Stomach (tissue), 8 donors: ENCODE measurements at regions not wholly inside any gene's neighbourhood (a gene's known extent, or its start where the extent isn't known, plus 50 kb on each side); places are given as distances from the start of the nearest gene placed in this dataset.

Experiments used
- DNase-seq, 2 donors: peaks; one replicate each; pipeline versions ENCODE4 v3.0.0 to v3.0.0-alpha.2; 2013 to 2019
- H3K27ac ChIP-seq, 5 donors: fragments of 200-600 bp in 4 of 5; sonication (generic) in 4 of 5; one replicate each; pipeline ENCODE4 v1.5.1; 2013 to 2019; ENCODE audit warnings: mild to moderate bottlenecking in 1 of 5, moderate library complexity in 1 of 5
- H3K27me3 ChIP-seq, 3 donors: fragments of 200-600 bp; sonication (generic); one replicate each; pipeline ENCODE4 v1.5.1; 2017 to 2019; ENCODE audit warnings: mixed run types in 1 of 3
- H3K36me3 ChIP-seq, 4 donors: fragments of 200-600 bp; sonication (generic); 1 replicate in 3 of 4; 2 replicates in 1 of 4; pipeline ENCODE4 v1.5.1; 2016 to 2019
- H3K4me1 ChIP-seq, 4 donors: fragments of 200-600 bp; sonication (generic); one replicate each; pipeline ENCODE4 v1.5.1; 2016 to 2019
- H3K4me3 ChIP-seq, 4 donors: fragments of 200-600 bp; sonication (generic) in 3 of 4; one replicate each; pipeline ENCODE4 v1.5.1; 2016 to 2019; ENCODE audit warnings: mild to moderate bottlenecking in 1 of 4
- H3K9me3 ChIP-seq, 4 donors: fragments of 200-600 bp; sonication (generic); one replicate each; pipeline ENCODE4 v1.5.1; 2016 to 2019
- EP300 ChIP-seq: sonication (generic); formaldehyde crosslinking; IDR thresholded peaks from one replicate; pipeline ENCODE4 v1.6.1; 2017; ENCODE audit warnings: antibody characterized with exemption
- POLR2A ChIP-seq, 4 donors: fragments of 450-650 bp; IDR thresholded peaks; one replicate each; pipeline ENCODE4 v1.6.1; 2016; ENCODE audit warnings: antibody characterized with exemption in 4 of 4, control low read depth in 2 of 4, mild to moderate bottlenecking in 1 of 4, moderate library complexity in 1 of 4
- POLR2AphosphoS5 ChIP-seq, 3 donors: sonication (generic); formaldehyde crosslinking; IDR thresholded peaks; one replicate each; pipeline ENCODE4 v1.6.1; 2016; ENCODE audit warnings: antibody characterized with exemption in 3 of 3
- WGBS, 5 donors: extraction: QIAGEN DNeasy Blood & Tissue Kit in 3 of 5; methylation state at CpG; one replicate each; pipeline versions ENCODE4 v1.1.5 to v1.1.7; 2013 to 2018; 5-methylcytosine and 5-hydroxymethylcytosine counted together
- intact Hi-C: fragments of 100-400 bp; cut with DNase I; formaldehyde crosslinking; loops from one replicate; pipeline ENCODE4 v1.15.1; 2023; ENCODE audit warnings: low total_unique reads
- TF ChIP-seq, protein P1 (sequence below), 7 experiments: fragments of 450-650 bp in 4 of 7; fragments of 200-600 bp in 3 of 7; sonication (generic) in 3 of 7; IDR thresholded peaks; one replicate each; pipeline ENCODE4 v1.5.1; 2016 to 2019; ENCODE audit warnings: antibody characterized with exemption in 7 of 7, control low read depth in 2 of 7, mild to moderate bottlenecking in 1 of 7
- donor health status: healthy with polysubstance abuse.
- donor health status: Bipolar disorder and iron deficiency.
- donor health status: healthy.

DNA sequence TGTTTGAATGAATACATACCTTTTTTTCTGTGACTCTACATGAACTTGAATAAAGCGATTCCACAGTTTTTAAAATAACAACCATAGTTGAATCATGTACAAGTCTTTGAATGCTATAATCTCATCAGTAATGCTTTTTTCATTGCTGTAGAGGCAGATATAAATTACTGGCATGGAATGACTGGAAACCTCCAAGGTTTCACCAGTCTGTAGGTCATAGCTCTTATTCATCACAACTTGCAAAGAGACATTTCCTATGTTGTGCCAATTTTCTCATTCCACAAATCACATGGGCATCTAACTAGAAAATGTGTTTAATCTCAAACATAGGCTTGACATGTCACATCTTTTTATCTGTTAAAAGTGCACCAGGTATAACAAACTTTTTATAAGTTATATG lies 407.1 kb upstream of the KCNMB2 start:
- 90 to 100% (median 100%) methylated on average over 1 of the region's 1 CpG for WGBS, 5 donors
- Histone ChIP-seq H3K4me3 (no peak overlapping the region), H3K27ac (no peak overlapping the region), H3K27me3 (no peaks in the 10 kb centered on the region), H3K36me3 (no peaks in the 10 kb centered on the region), H3K4me1 (no peaks in the 10 kb centered on the region), H3K9me3 (no peaks in the 10 kb centered on the region)
- DNase-seq, result no peak
- intact Hi-C loops, result no loop called here
- TF ChIP-seq EP300 (no peak), POLR2AphosphoS5 (IDR thresholded peaks at IDR 0.05) (no peak), POLR2A (IDR thresholded peaks at IDR 0.05) (no peak)
- TF ChIP-seq, protein P1, sequence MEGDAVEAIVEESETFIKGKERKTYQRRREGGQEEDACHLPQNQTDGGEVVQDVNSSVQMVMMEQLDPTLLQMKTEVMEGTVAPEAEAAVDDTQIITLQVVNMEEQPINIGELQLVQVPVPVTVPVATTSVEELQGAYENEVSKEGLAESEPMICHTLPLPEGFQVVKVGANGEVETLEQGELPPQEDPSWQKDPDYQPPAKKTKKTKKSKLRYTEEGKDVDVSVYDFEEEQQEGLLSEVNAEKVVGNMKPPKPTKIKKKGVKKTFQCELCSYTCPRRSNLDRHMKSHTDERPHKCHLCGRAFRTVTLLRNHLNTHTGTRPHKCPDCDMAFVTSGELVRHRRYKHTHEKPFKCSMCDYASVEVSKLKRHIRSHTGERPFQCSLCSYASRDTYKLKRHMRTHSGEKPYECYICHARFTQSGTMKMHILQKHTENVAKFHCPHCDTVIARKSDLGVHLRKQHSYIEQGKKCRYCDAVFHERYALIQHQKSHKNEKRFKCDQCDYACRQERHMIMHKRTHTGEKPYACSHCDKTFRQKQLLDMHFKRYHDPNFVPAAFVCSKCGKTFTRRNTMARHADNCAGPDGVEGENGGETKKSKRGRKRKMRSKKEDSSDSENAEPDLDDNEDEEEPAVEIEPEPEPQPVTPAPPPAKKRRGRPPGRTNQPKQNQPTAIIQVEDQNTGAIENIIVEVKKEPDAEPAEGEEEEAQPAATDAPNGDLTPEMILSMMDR (IDR thresholded peaks at IDR 0.05), result no peak

DNA sequence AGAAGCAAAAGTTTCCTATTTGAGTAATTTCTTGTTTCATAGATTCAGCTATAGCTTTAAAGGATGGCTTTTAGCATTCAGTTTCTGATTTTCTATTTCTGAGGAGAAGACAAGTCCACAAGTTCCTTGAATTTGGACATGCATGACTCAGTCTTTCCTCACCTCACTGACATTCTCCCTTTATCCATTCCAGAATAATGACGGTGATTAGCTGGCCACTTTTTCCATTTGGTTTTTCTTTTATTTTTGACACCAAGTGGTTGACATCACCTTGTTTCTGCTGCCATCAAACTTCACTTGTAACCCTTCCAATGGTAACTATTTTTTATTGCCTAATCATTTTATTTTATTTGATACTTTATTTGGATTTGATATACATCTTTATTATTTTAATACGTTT lies 404.4 kb upstream of the KCNMB2 start:
- no peak for TF ChIP-seq POLR2A (IDR thresholded peaks at IDR 0.05)
- TF ChIP-seq, protein P1 (IDR thresholded peaks at IDR 0.05), result no peak
- TF ChIP-seq EP300, result no peak
- TF ChIP-seq POLR2AphosphoS5 (IDR thresholded peaks at IDR 0.05), result no peak

DNA sequence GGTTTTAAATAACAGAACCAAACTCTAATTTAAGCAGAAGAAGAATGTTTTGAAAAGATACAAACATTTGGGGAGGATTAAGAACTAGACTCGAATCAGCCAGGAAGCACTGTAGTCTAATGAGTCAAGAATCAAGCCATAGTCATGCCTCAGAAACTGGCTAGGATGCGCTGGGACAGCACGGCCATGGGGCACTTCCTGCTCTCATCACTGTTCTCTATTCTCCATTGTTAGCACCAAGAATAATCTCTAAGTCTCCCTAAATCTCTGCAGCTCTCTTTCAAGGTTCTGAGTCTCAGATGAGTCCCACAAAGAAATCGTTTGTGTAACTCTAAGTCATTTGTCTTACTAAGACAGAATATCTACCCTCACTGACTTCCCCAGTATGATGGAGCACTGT lies 399.0 kb upstream of the KCNMB2 start:
- Histone ChIP-seq H3K27ac (no peak overlapping the region), H3K27me3 (no peaks in the 10 kb centered on the region), H3K4me1 (no peaks in the 10 kb centered on the region), H3K4me3 (no peak overlapping the region), H3K9me3 (no peaks in the 10 kb centered on the region), H3K36me3 (no peaks in the 10 kb centered on the region)
- intact Hi-C loops, result no loop called here
- 60 to 76% (median 73%) methylated on average over 4 of the region's 4 CpGs for WGBS, 5 donors
- TF ChIP-seq EP300 (no peak), POLR2A (IDR thresholded peaks at IDR 0.05) (no peak)
- TF ChIP-seq, protein P1 (IDR thresholded peaks at IDR 0.05), result no peak
- DNase-seq, result no peak

More for the DNA sequence above, 404.4 kb upstream of the KCNMB2 start:
- Histone ChIP-seq H3K27me3 (no peaks in the 10 kb centered on the region), H3K27ac (no peak overlapping the region), H3K9me3 (no peaks in the 10 kb centered on the region), H3K36me3 (no peaks in the 10 kb centered on the region), H3K4me1 (no peaks in the 10 kb centered on the region), H3K4me3 (no peak overlapping the region)
- no peak for DNase-seq
- 41 to 62% (median 43%) methylated on average over 2 of the region's 2 CpGs for WGBS, 5 donors
- intact Hi-C loops, result no loop called here

DNA sequence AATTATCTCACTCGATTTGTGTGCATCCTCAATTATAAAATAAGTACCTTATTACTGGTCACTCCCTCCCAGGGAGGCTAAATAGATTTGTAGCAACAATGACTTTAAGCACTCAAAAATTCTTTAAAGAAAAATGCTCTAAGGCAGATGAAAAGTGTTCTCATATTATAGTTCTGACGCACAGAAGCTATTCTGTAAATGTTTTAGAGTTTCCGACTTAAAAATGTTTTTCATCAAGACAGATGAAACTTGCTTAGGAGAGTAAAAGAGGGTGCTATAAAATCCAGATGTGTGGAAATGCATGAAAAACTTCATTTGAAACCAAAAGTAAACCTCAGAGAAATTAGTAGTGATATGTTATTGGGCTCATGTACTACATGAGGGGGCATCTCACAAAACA lies 398.4 kb upstream of the KCNMB2 start:
- Histone ChIP-seq H3K4me1 (no peaks in the 10 kb centered on the region), H3K4me3 (no peak overlapping the region), H3K27me3 (no peaks in the 10 kb centered on the region), H3K36me3 (no peaks in the 10 kb centered on the region), H3K9me3 (no peaks in the 10 kb centered on the region), H3K27ac (no peak overlapping the region)
- no peak for DNase-seq
- TF ChIP-seq EP300, result no peak
- TF ChIP-seq, protein P1 (IDR thresholded peaks at IDR 0.05), result no peak
- no peak for TF ChIP-seq POLR2AphosphoS5 (IDR thresholded peaks at IDR 0.05)
- no peak for TF ChIP-seq POLR2A (IDR thresholded peaks at IDR 0.05)
- whole genome bisulfite sequencing, 5 donors, result 90 to 97% (median 93%) methylated on average over 3 of the region's 3 CpGs
- intact Hi-C loops, result no loop called here
